WTC11 (cell line): ENCODE measurements at regions not wholly inside any gene's neighbourhood (a gene's known extent, or its start where the extent isn't known, plus 50 kb on each side); places are given as distances from the start of the nearest gene placed in this dataset.

Source experiments
- CREM ChIP-seq: sonication (generic); formaldehyde crosslinking; IDR thresholded peaks from 2 replicates; pipeline ENCODE4 v1.8.1; 2022; ENCODE audit warnings: mild to moderate bottlenecking, missing genetic modification reagents, moderate library complexity
- HMGXB4 ChIP-seq: sonication (generic); formaldehyde crosslinking; IDR thresholded peaks from 2 replicates; pipeline ENCODE4 v1.8.1; 2023; ENCODE audit warnings: mild to moderate bottlenecking, moderate library complexity, missing genetic modification reagents
- JUN ChIP-seq: sonication (generic); formaldehyde crosslinking; IDR thresholded peaks from 2 replicates; pipeline ENCODE4 v1.8.0; 2023; ENCODE audit warnings: mild to moderate bottlenecking, missing genetic modification reagents
- SMAD4 ChIP-seq: sonication (generic); formaldehyde crosslinking; IDR thresholded peaks from 2 replicates; pipeline ENCODE4 v1.8.0; 2022; ENCODE audit warnings: mild to moderate bottlenecking, missing genetic modification reagents
- TF ChIP-seq, protein P1 (sequence below): fragments of 200-600 bp; IDR thresholded peaks from 2 replicates; pipeline ENCODE4 v1.8.0; 2022; ENCODE audit warnings: antibody characterized with exemption
- TF ChIP-seq, protein P2 (sequence below): fragments of 250-450 bp; sonication (Bioruptor Pico); IDR thresholded peaks from 2 replicates; pipeline ENCODE4 v1.9.0; 2021; ENCODE audit warnings: moderate library complexity, mild to moderate bottlenecking, inconsistent platforms, borderline replicate concordance

- TF ChIP-seq, protein P1, sequence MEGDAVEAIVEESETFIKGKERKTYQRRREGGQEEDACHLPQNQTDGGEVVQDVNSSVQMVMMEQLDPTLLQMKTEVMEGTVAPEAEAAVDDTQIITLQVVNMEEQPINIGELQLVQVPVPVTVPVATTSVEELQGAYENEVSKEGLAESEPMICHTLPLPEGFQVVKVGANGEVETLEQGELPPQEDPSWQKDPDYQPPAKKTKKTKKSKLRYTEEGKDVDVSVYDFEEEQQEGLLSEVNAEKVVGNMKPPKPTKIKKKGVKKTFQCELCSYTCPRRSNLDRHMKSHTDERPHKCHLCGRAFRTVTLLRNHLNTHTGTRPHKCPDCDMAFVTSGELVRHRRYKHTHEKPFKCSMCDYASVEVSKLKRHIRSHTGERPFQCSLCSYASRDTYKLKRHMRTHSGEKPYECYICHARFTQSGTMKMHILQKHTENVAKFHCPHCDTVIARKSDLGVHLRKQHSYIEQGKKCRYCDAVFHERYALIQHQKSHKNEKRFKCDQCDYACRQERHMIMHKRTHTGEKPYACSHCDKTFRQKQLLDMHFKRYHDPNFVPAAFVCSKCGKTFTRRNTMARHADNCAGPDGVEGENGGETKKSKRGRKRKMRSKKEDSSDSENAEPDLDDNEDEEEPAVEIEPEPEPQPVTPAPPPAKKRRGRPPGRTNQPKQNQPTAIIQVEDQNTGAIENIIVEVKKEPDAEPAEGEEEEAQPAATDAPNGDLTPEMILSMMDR: no peak
- TF ChIP-seq SMAD4: no peak
- no peak for TF ChIP-seq CREM (CRISPR knock-in tag)
- no peak for TF ChIP-seq HMGXB4
- TF ChIP-seq, protein P2, sequence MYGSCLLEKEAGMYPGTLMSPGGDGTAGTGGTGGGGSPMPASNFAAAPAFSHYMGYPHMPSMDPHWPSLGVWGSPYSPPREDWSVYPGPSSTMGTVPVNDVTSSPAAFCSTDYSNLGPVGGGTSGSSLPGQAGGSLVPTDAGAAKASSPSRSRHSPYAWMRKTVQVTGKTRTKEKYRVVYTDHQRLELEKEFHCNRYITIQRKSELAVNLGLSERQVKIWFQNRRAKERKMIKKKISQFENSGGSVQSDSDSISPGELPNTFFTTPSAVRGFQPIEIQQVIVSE (CRISPR knock-in tag): no peak
- TF ChIP-seq JUN (CRISPR knock-in tag): no peak
These were observed 398.3 kb downstream of the ANXA1 start for GRCh38 chr9:73549991-73550390.
